ENCODE measurements at regions not wholly inside any gene's neighbourhood (a gene's known extent, or its start where the extent isn't known, plus 50 kb on each side); places are given as distances from the start of the nearest gene placed in this dataset.

- DNase-seq = no peak
Observed at GRCh38 chr3:18030371-18030870, 288.0 kb upstream of the TBC1D5 start.

DNA sequence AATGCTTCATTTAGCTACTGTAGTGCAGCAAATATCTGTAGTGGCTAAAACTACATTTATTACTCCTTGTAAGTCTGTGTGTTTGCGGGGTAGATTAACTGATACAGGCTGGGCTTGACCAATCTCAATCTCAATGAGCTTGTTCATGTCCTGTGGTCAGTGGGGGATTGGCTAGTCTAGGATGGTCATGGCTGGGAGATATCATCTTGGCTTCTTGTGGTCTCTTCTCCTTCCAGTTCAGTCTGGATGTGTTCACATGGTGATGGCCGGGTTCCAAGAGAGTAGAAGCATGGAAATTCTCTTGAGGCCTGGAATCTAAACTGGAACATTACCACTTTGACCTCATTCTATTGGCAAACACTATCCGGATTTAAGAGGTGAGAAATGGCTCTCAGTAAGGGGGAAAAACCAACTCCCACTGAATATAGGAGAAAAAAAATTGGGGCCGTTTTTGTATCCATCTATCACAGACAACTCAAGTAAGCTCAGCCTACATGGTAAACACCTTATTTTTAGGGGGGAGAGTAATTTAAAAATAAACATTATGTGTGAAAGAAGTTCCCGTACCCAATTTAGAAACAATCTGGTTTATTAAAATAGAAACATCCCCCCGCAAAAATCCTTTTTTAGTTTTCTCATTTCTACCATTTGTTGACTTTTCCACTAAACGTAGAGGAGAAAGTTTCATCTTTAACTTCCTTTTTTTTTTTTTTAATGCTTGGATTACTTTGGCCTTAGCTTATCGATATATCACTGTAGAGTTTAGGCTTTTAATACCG is 284.9 kb upstream of the TBC1D5 start:
- peak in 1 of 2 experiments; percentile 12 for DNase-seq

DNA sequence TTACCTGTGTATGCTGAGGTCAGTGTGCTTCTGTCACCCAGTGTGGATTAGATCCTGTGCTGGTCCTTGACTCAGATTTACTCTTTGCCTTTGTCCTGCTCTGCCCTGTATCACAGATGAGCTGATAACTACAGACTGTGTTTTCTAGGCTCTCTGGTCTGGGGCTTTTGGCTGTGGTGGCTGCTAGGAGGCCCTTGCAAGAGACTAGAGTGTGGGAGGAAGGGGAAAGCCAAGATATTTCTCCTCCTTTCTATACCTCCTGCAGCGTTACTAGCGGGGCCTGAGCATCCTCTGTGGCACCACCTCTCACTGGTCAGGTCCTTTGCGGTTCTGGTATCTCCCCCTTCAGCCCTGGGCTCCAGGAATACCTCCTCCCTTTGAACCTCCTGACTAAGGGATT is 282.3 kb upstream of the TBC1D5 start:
- DNase-seq = no peak

DNA sequence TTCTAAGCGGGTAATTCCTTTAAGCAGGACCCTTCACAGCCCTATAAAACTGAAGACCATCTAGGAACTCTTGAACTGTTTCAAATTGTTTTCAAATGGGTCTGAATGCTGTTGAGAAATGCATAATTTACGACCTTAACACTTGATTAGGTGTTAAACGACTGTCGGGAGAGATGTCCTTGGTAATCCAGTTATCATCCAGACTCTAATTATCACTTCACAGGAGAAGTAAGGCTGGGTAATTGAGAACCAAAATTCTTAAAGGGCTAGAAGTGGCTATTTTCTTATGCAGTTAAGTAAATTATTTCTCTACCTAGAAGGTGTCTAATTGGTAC is 276.7 kb upstream of the TBC1D5 start:
- no peak for DNase-seq

DNA sequence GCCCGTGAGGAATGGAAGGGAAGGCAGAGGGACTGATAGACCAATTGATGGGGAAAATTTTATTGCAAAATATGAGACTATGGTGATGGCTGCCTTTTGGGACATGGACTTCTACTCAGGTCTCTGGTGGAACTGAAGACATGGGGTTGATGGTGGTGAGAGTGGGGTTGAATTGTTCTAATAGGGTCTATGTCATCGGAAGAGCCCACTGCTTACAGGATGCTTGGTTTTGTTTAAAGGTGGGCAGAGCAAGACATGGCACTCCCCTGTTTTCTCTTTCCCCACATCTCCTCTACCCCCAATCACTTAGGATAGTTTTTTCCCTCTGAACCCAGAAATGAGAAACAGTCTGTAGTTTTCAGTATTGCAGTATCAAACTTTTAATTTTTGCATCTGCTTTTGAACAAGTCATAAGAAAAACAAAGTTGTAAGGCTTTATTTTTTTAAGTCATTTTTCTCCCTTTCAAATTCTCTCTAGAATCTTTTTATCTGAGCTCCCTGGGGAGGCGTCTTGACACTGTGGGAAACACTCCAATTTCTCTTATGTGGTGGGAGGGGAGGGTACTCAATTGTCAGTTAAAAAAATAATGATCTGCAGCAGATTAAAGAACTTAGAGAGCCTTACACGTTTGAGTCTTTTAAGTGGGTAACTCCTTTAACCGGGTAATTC is 276.2 kb upstream of the TBC1D5 start:
- DNase-seq = no peak

GRCh38 chr3:18016366-18016765 is 273.9 kb upstream of the TBC1D5 start:
- DNase-seq = no peak

- no peak for DNase-seq
Observed at GRCh38 chr3:18012933-18013332, 270.5 kb upstream of the TBC1D5 start.

GRCh38 chr3:18012436-18012835 is 270.0 kb upstream of the TBC1D5 start:
- no peak for DNase-seq

- no peak for DNase-seq
Observed at GRCh38 chr3:18011387-18011786, 269.0 kb upstream of the TBC1D5 start.

DNA sequence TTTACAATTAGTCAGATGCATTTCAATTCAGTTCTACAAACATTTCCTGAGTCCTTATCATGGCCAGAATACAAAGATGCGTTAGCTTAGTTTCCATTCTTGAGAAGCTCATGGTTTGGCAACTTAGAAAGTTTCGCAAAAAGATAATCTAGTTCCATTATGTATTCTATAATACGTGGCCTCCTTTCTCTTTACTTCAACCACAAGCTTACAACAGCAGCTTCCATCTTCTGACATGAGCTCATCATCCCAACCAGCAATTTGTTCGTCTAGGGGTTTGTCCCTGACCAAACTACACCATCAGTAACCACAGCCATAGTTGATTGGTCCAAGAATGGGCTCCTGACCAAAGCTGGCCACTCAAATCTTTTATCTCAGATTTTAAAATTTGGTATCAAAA is 267.6 kb upstream of the TBC1D5 start:
- no peak for DNase-seq

DNA sequence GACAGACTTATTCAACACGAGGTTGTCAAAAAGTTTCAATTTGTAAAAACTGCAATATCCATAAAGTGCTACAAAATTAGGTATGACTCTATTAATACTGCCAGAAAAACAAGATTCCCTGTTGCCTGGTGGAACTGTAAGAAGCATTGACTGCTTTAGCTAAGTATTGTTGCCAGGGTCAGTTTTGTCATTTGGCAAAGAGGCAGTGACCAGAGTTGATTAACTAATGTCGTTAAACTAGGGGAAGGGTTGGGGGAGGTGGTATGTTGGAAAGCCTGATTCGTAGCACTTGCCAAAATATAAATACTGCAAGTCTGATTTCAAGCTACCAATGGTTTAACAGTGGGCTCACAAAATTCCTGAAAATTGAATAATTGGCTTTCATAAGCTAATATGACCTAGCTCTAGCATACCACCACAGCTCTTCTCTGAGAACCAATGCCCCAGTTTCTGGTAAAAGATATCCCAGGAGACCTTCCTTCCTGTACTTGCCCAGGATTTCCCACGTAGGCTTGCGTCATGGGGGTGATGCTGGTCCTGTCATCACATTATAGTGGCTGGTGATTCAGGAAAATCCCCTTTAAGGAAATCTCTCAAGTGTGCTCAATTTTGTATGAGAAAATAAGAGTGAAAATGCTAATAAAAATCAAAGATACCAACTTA is 266.4 kb upstream of the TBC1D5 start:
- DNase-seq = no peak

DNA sequence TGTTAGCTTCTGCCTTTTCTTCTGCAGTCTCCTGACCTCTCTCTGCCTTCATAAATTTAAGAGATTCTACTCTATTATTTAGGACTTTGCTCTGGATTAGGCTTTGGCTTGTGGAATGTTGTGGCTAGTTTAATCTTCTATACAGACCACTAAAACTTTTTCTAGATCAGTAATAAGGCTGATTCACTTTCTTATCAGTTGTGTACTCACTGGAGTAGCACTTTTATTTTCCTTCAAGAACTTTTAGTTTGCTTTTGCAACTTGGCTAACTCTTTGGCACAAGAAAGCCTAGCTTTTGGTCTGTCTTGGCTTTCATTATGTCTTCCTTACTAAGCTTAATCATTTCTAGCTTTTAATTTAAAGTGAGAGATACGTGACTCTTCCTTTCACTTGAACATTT is 265.5 kb upstream of the TBC1D5 start:
- DNase-seq = no peak

DNA sequence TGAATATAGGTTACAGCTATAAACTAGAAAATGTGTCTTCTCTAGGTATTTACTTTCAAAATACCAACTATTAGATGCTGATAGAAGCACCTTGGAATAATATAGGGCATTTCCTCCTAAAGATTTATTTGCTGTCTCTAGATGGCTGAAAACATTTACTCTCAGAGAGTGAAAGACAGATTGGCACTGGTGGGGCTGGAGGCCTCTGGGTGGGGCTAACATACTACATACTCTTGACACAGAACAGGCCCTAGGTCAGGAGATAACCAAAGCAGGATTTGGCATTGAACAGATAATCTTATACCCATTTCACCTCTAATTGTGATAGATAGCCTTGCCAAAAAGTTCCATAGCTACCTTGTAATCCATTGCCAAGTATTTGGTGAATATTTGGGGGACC is 253.3 kb upstream of the TBC1D5 start:
- DNase-seq = no peak

DNA sequence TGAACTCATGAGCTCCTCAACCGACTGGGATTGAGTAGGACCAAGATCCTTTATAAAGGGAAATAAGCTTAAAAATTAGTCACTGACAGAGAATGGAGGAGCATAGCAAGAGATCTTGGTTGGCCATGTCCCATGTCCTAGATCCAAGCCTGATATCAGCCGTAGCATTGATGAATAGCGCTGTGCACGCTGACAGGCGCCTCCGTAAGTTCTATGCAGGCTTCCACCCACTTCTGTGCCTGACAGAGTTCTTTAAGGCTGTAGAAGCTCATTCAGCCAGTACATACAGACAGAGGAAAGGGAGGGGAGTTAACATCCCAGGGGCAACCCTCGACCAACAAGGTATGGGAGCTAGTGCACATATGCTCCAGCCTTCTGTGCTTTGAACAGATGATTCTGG is 251.7 kb upstream of the TBC1D5 start:
- DNase-seq = no peak

- DNase-seq = no peak
Observed at GRCh38 chr3:17990390-17990789, 248.0 kb upstream of the TBC1D5 start.

DNA sequence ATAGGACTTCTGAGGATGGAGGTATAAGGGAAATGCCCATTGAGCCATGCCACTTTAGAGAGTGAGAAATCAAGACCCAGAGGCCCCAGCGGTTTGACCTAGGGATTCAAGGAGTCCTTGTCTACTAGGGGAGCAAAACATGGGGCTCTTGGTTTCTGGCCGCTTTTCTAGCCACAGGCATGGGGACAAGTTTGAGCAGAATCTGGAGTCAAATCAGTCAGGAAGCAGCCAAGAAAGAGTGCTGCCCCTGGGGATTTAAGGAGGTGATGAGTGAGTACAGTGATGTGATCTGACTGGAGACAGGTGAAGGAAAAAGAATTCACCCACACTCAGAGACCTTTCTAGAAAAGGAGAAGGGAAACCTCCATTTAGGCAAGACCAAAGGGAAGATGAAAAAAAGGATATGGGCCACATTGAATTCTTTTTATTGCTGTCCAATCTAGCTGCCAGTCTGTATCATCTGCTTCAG is 244.0 kb upstream of the TBC1D5 start:
- DNase-seq = no peak

- DNase-seq = no peak
Observed at GRCh38 chr3:17985658-17986347, 243.4 kb upstream of the TBC1D5 start.

GRCh38 chr3:17983106-17983505 is 240.7 kb upstream of the TBC1D5 start:
- DNase-seq = no peak

DNA sequence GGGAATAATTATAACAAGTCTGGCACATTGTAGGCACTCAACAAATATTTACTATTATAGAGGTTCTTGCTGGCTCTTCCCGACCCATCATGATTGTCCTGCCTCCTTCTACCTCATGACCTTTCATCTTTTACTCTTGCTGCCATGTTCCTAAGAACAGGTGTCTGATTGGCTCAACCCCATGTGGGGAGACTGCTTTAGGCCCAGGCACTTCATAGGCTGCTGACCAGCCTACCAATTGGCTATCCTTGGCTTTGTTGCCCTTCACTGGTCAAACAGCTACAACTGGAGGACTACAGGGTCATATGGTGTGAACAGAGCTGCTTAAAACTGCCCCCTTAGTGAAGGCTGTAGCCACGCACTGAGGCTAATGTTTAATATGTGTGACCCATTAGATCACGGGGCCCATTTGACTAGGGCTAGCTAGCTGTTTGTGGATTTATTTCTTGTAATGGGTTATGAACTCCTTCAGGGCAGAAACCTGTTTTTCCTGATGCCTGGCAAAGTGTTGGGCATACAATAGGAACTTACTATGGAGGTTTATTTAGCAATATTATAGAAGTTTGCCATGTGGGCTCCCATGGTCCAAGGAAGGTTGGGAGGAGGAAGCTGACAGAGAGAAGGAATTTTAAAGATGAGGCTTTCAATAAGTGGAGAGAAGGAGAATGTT is 239.9 kb upstream of the TBC1D5 start:
- DNase-seq = no peak

DNA sequence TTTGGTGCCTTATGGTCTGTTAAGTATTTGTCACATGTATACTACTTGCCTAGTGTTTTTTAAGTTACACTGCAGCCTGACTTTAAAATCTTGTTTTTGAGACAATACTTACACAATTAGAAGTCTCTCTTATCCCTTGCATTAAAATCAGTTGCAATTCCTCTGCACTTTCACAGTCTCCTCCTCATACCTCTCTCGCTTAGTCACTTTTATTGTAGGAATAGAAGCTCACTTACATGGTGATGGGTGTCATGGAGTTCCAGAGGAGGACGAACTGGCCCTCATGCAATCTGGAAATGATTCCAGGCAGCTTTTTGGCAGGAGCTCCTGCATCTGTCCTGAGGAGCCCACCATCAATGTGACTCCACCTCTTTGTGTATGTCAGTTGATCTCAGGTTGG is 238.4 kb upstream of the TBC1D5 start:
- no peak for DNase-seq

DNA sequence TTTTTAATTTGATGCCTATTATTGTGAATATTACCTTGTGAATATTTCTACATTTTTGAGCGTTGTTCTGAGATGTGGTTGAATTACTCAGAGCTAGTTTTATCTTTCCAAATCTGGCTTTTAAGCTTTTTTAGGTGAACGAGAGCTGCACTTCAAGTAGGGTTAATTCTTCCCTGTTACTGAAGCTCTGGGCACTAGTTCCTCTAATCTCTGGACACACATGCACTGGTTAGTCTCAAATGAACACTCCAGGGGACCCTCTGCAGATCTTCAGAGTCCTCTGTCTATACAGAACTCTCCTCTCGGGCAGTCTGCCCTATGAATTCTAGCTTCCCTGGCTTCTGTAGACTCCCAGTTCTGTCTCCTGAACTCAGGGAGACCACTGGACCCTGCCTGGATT is 237.5 kb upstream of the TBC1D5 start:
- DNase-seq = no peak

- DNase-seq = no peak
Observed at GRCh38 chr3:17979252-17979651, 236.8 kb upstream of the TBC1D5 start.

Measured in NCI-H1930 (cell line).